SH-SY5Y (cell line): ENCODE measurements at regions not wholly inside any gene's neighbourhood (a gene's known extent, or its start where the extent isn't known, plus 50 kb on each side); places are given as distances from the start of the nearest gene placed in this dataset.

Source experiments
- GATA2 ChIP-seq: IDR thresholded peaks from 2 replicates; pipeline ENCODE4 v1.6.1; 2011; ENCODE audit warnings: mild to moderate bottlenecking, low read depth, low read length
- GATA3 ChIP-seq: IDR thresholded peaks from 2 replicates; pipeline ENCODE4 v1.6.1; 2011; ENCODE audit warnings: low read depth, mild to moderate bottlenecking, low read length, moderate library complexity

DNA sequence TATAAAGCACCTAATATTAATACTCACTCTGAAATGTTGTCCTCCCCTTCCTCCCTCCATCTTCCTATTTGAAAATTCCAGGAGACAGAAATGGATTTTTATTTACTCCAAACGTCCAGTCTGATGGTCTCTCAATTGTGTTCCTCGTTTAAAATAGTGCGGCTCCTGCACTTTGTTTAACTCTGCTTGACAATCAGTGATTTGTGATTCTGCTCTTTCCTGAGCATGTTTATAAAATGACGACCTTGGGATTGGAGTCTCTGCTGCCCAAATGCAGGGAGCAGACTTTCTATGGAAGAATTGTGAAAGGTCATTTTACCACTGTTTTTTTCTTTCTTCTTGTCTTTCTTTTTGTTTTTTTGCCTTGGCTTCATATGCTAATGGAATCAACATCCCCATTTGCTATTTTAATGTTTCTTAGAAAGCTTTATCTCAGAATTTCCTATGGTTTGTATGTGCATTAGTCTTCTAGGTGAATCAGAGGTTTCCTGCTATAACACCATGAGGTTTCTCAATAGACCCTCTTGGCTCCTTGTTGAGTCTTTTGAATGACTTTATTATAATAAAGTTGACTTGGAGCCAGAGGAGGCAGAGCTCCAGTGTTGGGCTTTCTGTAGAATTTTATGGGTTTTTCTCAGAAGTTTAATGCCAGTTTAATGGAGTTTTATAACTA, 376.5 kb downstream of the CDH11 start:
- TF ChIP-seq GATA2 (no peak), GATA3 (no peak)
